IMR-90 (cell line): ENCODE measurements at regions not wholly inside any gene's neighbourhood (a gene's known extent, or its start where the extent isn't known, plus 50 kb on each side); places are given as distances from the start of the nearest gene placed in this dataset.

Experiments used
- ATAC-seq: fragments of 200-7000 bp; cut with Tn5 transposase; 2 replicates; pipeline ENCODE4 v1.9.1; 2020; ENCODE audit warnings: low read depth, mild to moderate bottlenecking, moderate library complexity
- BruUV-seq: library from RNA; stranded (reverse); fragments of 400-500 nt; replicated peaks from 2 replicates; lab custom pipeline; 2021; lab: Mats Ljungman, UMichigan
- CTCF ChIA-PET: fragments of 300-600 bp; formaldehyde crosslinking; extraction: SDS; loops from one replicate; lab custom pipeline; 2021; ENCODE audit warnings: antibody characterized with exemption; lab: Yijun Ruan, JAX
- POLR2A ChIA-PET: fragments of 300-600 bp; sonication (Branson Sonifier 250); formaldehyde crosslinking; loops from one replicate; lab custom pipeline; 2022; ENCODE audit warnings: antibody characterized with exemption; ENCODE audit not compliant: unreplicated experiment; lab: Charles Lee
- DNase-seq: peaks from one replicate; pipeline ENCODE4 v3.0.0; 2013
- H2AFZ ChIP-seq: replicated peaks from 2 replicates; pipeline ENCODE3; 2013; ENCODE audit warnings: low read length, mild to moderate bottlenecking; ENCODE audit not compliant: poor library complexity
- H2AK5ac ChIP-seq: 2 replicates; pipeline ENCODE4 v1.6.1; 2013; ENCODE audit warnings: low read depth, low read length, inconsistent platforms
- H2AK9ac ChIP-seq: replicated peaks from 2 replicates; pipeline ENCODE3; 2013; ENCODE audit warnings: mild to moderate bottlenecking, low read depth, low read length, moderate library complexity; ENCODE audit not compliant: poor library complexity
- H2BK120ac ChIP-seq: 2 replicates; pipeline ENCODE4 v1.6.1; 2013; ENCODE audit warnings: low read depth, low read length, inconsistent platforms
- H2BK15ac ChIP-seq: 3 replicates; pipeline ENCODE4 v1.6.1; 2013; ENCODE audit warnings: low read depth, low read length, inconsistent platforms
- H2BK20ac ChIP-seq: 2 replicates; pipeline ENCODE4 v1.6.1; 2013; ENCODE audit warnings: low read depth, mild to moderate bottlenecking, inconsistent platforms, low read length, moderate library complexity
- H2BK5ac ChIP-seq: 2 replicates; pipeline ENCODE4 v1.6.1; 2013; ENCODE audit warnings: mild to moderate bottlenecking, low read depth, low read length, inconsistent platforms; ENCODE audit not compliant: poor library complexity, severe bottlenecking
- H3K14ac ChIP-seq: replicated peaks from 2 replicates; pipeline ENCODE4 v1.6.1; 2013; ENCODE audit warnings: low read depth, low read length, inconsistent platforms
- H3K18ac ChIP-seq: 2 replicates; pipeline ENCODE4 v1.6.1; 2013; ENCODE audit warnings: low read depth, low read length, control low read depth
- H3K23ac ChIP-seq: 2 replicates; pipeline ENCODE4 v1.6.1; 2013; ENCODE audit warnings: low read depth, low read length, inconsistent platforms
- H3K27ac ChIP-seq: 2 replicates; pipeline ENCODE4 v1.5.1; 2013; ENCODE audit warnings: mild to moderate bottlenecking, control low read depth, low read length; ENCODE audit not compliant: insufficient read depth
- H3K27me3 ChIP-seq: 2 replicates; pipeline ENCODE4 v1.6.1; 2013; ENCODE audit warnings: low read length; ENCODE audit not compliant: control insufficient read depth, insufficient read depth
- H3K36me3 ChIP-seq: 2 replicates; pipeline ENCODE4 v1.6.1; 2013; ENCODE audit warnings: low read length, mixed read lengths; ENCODE audit not compliant: control insufficient read depth, insufficient read depth
- H3K4ac ChIP-seq: 2 replicates; pipeline ENCODE4 v1.6.1; 2013; ENCODE audit warnings: low read depth, low read length, inconsistent platforms
- H3K4me1 ChIP-seq: 2 replicates; pipeline ENCODE4 v1.6.1; 2013; ENCODE audit warnings: low read length, mixed read lengths; ENCODE audit not compliant: control insufficient read depth, insufficient read depth
- H3K4me2 ChIP-seq: 2 replicates; pipeline ENCODE4 v1.6.1; 2013; ENCODE audit warnings: low read depth, mild to moderate bottlenecking, control low read depth, low read length, moderate library complexity
- H3K4me3 ChIP-seq: 2 replicates; pipeline ENCODE4 v1.5.1; 2013; ENCODE audit warnings: low read depth, mild to moderate bottlenecking, control low read depth, low read length, moderate library complexity; ENCODE audit not compliant: insufficient read depth
- H3K56ac ChIP-seq: 2 replicates; pipeline ENCODE4 v1.6.1; 2013; ENCODE audit warnings: low read length, inconsistent platforms; ENCODE audit not compliant: insufficient read depth; ENCODE audit errors: extremely low read depth
- H3K79me1 ChIP-seq, 2 experiments: 2 replicates each; pipeline ENCODE4 v1.6.1; 2013; ENCODE audit warnings: low read length in 2 of 2, inconsistent platforms in 1 of 2, low read depth in 1 of 2
- H3K9ac ChIP-seq: 2 replicates; pipeline ENCODE4 v1.6.1; 2013; ENCODE audit warnings: low read depth, low read length, control low read depth
- H3K9me1 ChIP-seq: 2 replicates; pipeline ENCODE4 v1.6.1; 2013; ENCODE audit warnings: low read length, inconsistent platforms; ENCODE audit not compliant: insufficient read depth
- H3K9me3 ChIP-seq: 2 replicates; pipeline ENCODE4 v1.6.1; 2013; ENCODE audit warnings: low read length; ENCODE audit not compliant: control insufficient read depth, insufficient read depth
- H4K20me1 ChIP-seq: 2 replicates; pipeline ENCODE4 v1.6.1; 2013; ENCODE audit warnings: low read length, inconsistent platforms; ENCODE audit not compliant: insufficient read depth
- H4K5ac ChIP-seq: 2 replicates; pipeline ENCODE4 v1.6.1; 2013; ENCODE audit warnings: mild to moderate bottlenecking, low read depth, low read length, control low read depth
- H4K8ac ChIP-seq, 2 experiments: 2 replicates each; pipeline ENCODE4 v1.6.1; 2013; ENCODE audit warnings: low read depth in 2 of 2, low read length in 2 of 2, control low read depth in 1 of 2, inconsistent platforms in 1 of 2
- H4K91ac ChIP-seq: 2 replicates; pipeline ENCODE4 v1.6.1; 2013; ENCODE audit warnings: low read depth, low read length, inconsistent platforms; ENCODE audit not compliant: insufficient read depth
- BHLHE40 ChIP-seq: fragments of 150-350 bp; IDR thresholded peaks from 2 replicates; pipeline ENCODE4 v1.6.1; 2016; ENCODE audit warnings: mild to moderate bottlenecking, low read depth, low read length
- CEBPB ChIP-seq: IDR thresholded peaks from 2 replicates; pipeline ENCODE4 v1.6.1; 2012; ENCODE audit warnings: low read depth, low read length, improper control_type of control experiment
- CHD1 ChIP-seq: IDR thresholded peaks from 2 replicates; pipeline ENCODE4 v1.6.1; 2012; ENCODE audit warnings: low read depth, low read length, improper control_type of control experiment
- CTCF ChIP-seq: conservative IDR thresholded peaks from 2 replicates; pipeline ENCODE4 v1.5.1; 2012; ENCODE audit warnings: mild to moderate bottlenecking, low read depth, low read length, improper control_type of control experiment
- ELK1 ChIP-seq: fragments of 150-350 bp; IDR thresholded peaks from 2 replicates; pipeline ENCODE4 v1.6.1; 2016; ENCODE audit warnings: low read depth, mild to moderate bottlenecking, low read length, moderate library complexity, borderline replicate concordance
- FOS ChIP-seq: fragments of 150-350 bp; IDR thresholded peaks from 2 replicates; pipeline ENCODE4 v1.6.1; 2016; ENCODE audit warnings: low read depth, low read length
- MAFK ChIP-seq: IDR thresholded peaks from 2 replicates; pipeline ENCODE4 v1.6.1; 2012; ENCODE audit warnings: low read depth, low read length, improper control_type of control experiment
- MAZ ChIP-seq: IDR thresholded peaks from 2 replicates; pipeline ENCODE4 v1.6.1; 2012; ENCODE audit warnings: low read depth, mild to moderate bottlenecking, low read length, improper control_type of control experiment, moderate library complexity, borderline replicate concordance
- MXI1 ChIP-seq: IDR thresholded peaks from 2 replicates; pipeline ENCODE4 v1.6.1; 2012; ENCODE audit warnings: low read depth, mild to moderate bottlenecking, low read length, moderate library complexity, borderline replicate concordance
- NFE2L2 ChIP-seq: fragments of 150-350 bp; IDR thresholded peaks from 2 replicates; pipeline ENCODE4 v1.6.1; 2016; ENCODE audit warnings: low read depth, mild to moderate bottlenecking, low read length
- POLR2A ChIP-seq: IDR thresholded peaks from 2 replicates; pipeline ENCODE4 v1.6.1; 2012; ENCODE audit warnings: mild to moderate bottlenecking, low read depth, low read length
- RAD21 ChIP-seq: IDR thresholded peaks from 2 replicates; pipeline ENCODE4 v1.6.1; 2012; ENCODE audit warnings: low read length, improper control_type of control experiment
- RCOR1 ChIP-seq: IDR thresholded peaks from 2 replicates; pipeline ENCODE4 v1.6.1; 2012; ENCODE audit warnings: mild to moderate bottlenecking, low read length, improper control_type of control experiment; ENCODE audit not compliant: insufficient replicate concordance
- RFX5 ChIP-seq: IDR thresholded peaks from 2 replicates; pipeline ENCODE4 v1.8.0; 2012; ENCODE audit warnings: low read depth, mild to moderate bottlenecking, low read length, moderate library complexity
- SMC3 ChIP-seq: fragments of 150-350 bp; IDR thresholded peaks from 2 replicates; pipeline ENCODE4 v1.6.1; 2016; ENCODE audit warnings: low read depth, mild to moderate bottlenecking, antibody characterized with exemption, low read length, moderate library complexity
- WGBS, 2 experiments: methylation state at CpG; one replicate each; pipeline versions ENCODE4 v1.1.5 to v1.1.7; 2013; ENCODE audit warnings: missing lambda C conversion rate in 2 of 2; ENCODE audit not compliant: insufficient read length in 1 of 2; ENCODE audit errors: extremely low coverage in 2 of 2; 5-methylcytosine and 5-hydroxymethylcytosine counted together
- dilution Hi-C: fragments of 300-500 bp; cut with HindIII; formaldehyde crosslinking; loops from one replicate; pipeline ENCODE4 v1.14.3; 2018; ENCODE audit warnings: low sequenced_read_pairs; ENCODE audit not compliant: unreplicated experiment
- in situ Hi-C: fragments of 300-500 bp; cut with MboI; formaldehyde crosslinking; loops from 3 replicates; pipeline ENCODE4 v1.14.3; 2019; ENCODE audit warnings: low sequenced_read_pairs, inconsistent platforms, mixed read lengths
- intact Hi-C: fragments of 100-400 bp; cut with micrococcal nuclease; formaldehyde crosslinking; loops from 2 replicates; pipeline ENCODE4 v1.10.0; 2022
- TF ChIP-seq, protein P1 (sequence below): fragments of 150-350 bp; IDR thresholded peaks from 2 replicates; pipeline ENCODE4 v1.6.1; 2017; ENCODE audit warnings: mild to moderate bottlenecking, antibody characterized with exemption, low read length, low read depth

- TF ChIP-seq, protein P1, sequence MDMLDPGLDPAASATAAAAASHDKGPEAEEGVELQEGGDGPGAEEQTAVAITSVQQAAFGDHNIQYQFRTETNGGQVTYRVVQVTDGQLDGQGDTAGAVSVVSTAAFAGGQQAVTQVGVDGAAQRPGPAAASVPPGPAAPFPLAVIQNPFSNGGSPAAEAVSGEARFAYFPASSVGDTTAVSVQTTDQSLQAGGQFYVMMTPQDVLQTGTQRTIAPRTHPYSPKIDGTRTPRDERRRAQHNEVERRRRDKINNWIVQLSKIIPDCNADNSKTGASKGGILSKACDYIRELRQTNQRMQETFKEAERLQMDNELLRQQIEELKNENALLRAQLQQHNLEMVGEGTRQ: no peak
- no peak for TF ChIP-seq CTCF
- TF ChIP-seq NFE2L2: no peak
- TF ChIP-seq CEBPB: no peak
- no peak for TF ChIP-seq BHLHE40
- no peak for TF ChIP-seq RAD21
- no peak for TF ChIP-seq MAFK
- no peak for TF ChIP-seq MXI1
- TF ChIP-seq POLR2A: no peak
- TF ChIP-seq FOS: no peak
- TF ChIP-seq SMC3: no peak
- no peak for TF ChIP-seq MAZ
- no peak for TF ChIP-seq ELK1
- TF ChIP-seq RCOR1: no peak
- no peak for TF ChIP-seq CHD1
- no peak for TF ChIP-seq RFX5
- no peak overlapping the region for H4K91ac ChIP-seq
- WGBS, 2 experiments: no CpG with 5 or more reads among the region's 4 CpGs
- H3K23ac ChIP-seq: no peak overlapping the region
- no peaks in the 10 kb centered on the region for H4K20me1 ChIP-seq
- ATAC-seq: no peak
- no peaks in the 10 kb centered on the region for H3K4me1 ChIP-seq
- intact Hi-C loops (no loop called here), in situ Hi-C loops (no loop called here), dilution Hi-C loops (no loop called here)
- no peak overlapping the region for H4K8ac ChIP-seq
- H3K9ac ChIP-seq: no peak overlapping the region
- no peak overlapping the region for H3K18ac ChIP-seq
- no peak for DNase-seq
- H3K56ac ChIP-seq: no peak overlapping the region
- no peaks in the 10 kb centered on the region for H3K36me3 ChIP-seq
- no peak overlapping the region for H2BK20ac ChIP-seq
- H3K4me3 ChIP-seq: no peak overlapping the region
- H3K9me1 ChIP-seq: no peaks in the 10 kb centered on the region
- H3K9me3 ChIP-seq: no peaks in the 10 kb centered on the region
- no peak overlapping the region for H2AK5ac ChIP-seq
- ChIA-PET POLR2A (no interaction called here), CTCF (no interaction called here)
- no peak overlapping the region for H2AFZ ChIP-seq
- no peaks in the 10 kb centered on the region for H3K79me1 ChIP-seq
- no peak overlapping the region for H3K4ac ChIP-seq
- no peak overlapping the region for H2AK9ac ChIP-seq
- H3K27me3 ChIP-seq: no peaks in the 10 kb centered on the region
- no peak overlapping the region for H2BK15ac ChIP-seq
- no TSS peak for BruUV-seq
- H3K4me2 ChIP-seq: no peak overlapping the region
- H3K14ac ChIP-seq: no peak overlapping the region
- H4K5ac ChIP-seq: no peak overlapping the region
- H2BK5ac ChIP-seq: no peak overlapping the region
- H2BK120ac ChIP-seq: no peak overlapping the region
- H3K27ac ChIP-seq: no peak overlapping the region
Measured at GRCh38 chr7:84477786-84478478, 283.3 kb upstream of the SEMA3A start.
